ENCODE measurements at regions not wholly inside any gene's neighbourhood (a gene's known extent, or its start where the extent isn't known, plus 50 kb on each side); places are given as distances from the start of the nearest gene placed in this dataset.

DNA sequence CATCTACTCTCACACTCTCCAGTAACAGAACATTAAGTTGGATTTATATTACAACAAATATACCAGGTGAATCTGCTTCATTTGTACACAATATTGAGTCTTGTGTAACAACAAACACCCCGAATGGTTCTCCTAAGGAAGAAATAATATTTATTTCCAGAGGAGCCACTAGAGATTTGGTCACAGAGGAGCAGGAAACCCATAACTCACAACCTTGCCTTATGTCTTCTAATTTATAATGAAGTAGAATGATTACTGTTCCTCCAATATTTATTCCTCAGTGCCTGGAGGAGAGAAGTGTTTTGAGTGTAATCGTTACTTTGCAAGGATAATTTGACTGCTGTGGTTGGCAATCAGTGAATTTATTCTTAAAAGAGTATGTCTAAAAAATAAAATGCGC is 1243.7 kb upstream of the PCDH20 start:
- TF ChIP-seq CTCF (IDR thresholded peaks at IDR 0.05) = no peak
- no peak for TF ChIP-seq POLR2A (IDR thresholded peaks at IDR 0.05)
- TF ChIP-seq EP300 (IDR thresholded peaks at IDR 0.05) = no peak

Data from ovary (tissue), 3 donors.